ENCODE measurements at regions not wholly inside any gene's neighbourhood (a gene's known extent, or its start where the extent isn't known, plus 50 kb on each side); places are given as distances from the start of the nearest gene placed in this dataset.
"Not testable (repeated sequence)": the region's sequence is repeated elsewhere in the genome, so short reads cannot be mapped to it uniquely, and the experiment has no call there.

- DNase-seq: no peak
Observed at GRCh38 chr21:15442743-15443469, 286.9 kb upstream of the USP25 start.

GRCh38 chr21:15443740-15444117 lies 286.1 kb upstream of the USP25 start:
- no peak for DNase-seq

DNA sequence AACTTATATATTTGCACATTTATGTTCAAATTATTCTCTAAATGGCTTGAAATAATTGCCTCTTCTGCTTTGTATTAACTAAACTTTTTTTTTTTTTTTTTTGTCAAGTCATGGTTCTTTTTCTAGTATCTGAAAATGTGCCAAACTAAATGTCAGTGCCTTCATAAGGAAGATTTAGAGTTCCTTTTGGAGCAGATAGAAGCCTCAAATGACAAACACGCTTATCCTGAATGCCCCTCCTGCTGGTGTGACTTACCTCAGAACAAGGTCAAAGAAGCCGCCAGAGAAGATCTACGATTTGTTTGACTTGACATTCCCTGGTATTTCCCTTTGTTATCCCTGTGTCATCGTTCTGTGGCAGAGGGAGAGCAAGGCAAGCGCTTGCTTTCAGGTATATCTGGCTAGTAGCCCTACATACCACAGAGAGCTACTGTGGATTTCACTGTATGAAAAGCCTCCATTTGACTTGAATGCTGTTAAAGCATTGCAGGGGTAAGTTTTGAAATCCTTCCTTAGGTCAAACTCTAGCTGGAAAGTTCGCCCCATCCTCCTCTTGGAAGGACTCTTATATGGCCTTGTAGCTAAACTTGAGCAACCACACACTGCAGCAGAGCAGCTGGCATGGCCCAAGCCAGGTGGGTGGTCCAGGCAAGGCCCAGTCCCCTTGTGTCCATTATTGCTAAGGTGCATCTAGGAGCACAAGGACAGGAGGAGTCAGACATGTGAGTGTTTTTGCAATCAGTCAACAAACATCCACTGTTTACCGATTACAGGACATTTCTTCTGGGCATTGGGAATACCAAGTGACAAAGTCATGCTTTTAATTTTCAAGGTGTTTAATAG lies 285.4 kb upstream of the USP25 start:
- DNase-seq: no peak

- DNase-seq: no peak
Observed at GRCh38 chr21:15445327-15445726, 284.5 kb upstream of the USP25 start.

- DNase-seq: no peak
Observed at GRCh38 chr21:15446223-15446622, 283.6 kb upstream of the USP25 start.

DNA sequence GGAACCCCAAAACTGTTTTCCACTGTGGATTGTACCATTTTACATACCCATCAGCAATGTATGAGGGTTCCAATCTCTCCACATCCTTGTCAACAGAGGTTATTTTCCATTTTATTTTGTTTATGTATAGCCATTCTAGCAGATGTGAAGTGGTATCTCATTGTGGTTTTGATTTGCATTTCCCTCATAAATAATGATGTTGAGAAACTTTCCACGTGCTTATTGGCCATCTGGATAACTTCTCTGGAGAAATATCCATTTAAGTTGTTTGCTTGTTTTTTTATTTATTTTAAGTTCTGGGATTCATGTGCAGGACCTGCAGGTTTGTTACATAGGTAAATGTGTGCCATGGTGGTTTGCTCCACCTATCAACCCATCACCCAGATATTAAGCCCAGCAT lies 280.2 kb upstream of the USP25 start:
- DNase-seq: no peak

DNA sequence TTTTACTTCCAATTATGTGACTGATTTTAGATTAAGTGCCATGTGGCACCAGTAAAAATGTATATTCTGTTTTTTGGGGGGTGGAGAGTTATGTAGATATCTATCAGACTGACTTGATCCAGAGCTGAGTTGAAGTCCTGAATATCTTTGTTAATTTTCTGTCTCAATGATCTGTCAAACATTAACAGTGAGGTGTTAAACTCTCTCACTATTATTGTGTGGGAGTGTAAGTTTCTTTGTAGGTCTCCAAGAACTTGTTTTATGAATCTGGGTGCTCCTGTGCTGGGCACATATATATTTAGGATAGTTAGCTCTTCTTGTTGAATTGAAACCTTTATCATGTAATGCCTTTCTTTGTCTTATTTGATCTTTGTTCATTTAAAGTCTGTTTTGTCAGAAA lies 276.5 kb upstream of the USP25 start:
- DNase-seq: no peak

- not testable (repeated sequence) for DNase-seq
Observed at GRCh38 chr21:15453785-15454184, 276.0 kb upstream of the USP25 start.

DNA sequence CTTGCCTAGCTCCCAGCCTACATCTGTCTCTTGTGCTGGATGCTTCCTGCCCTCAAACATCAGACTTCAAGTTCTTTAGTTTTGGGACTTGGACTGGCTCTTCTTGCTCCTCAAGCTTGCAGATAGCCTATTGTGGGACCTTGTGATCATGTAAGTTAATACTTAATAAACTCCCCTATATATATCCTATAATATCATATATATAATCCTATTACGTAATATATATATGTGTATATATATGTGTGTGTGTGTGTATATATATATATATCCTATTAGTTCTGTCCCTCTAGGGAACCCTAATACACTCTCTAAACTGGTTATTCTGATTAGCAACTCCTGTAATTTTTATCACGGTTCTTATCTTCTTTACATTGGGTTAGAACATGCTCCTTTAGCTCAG lies 274.9 kb upstream of the USP25 start:
- not testable (repeated sequence) for DNase-seq

DNA sequence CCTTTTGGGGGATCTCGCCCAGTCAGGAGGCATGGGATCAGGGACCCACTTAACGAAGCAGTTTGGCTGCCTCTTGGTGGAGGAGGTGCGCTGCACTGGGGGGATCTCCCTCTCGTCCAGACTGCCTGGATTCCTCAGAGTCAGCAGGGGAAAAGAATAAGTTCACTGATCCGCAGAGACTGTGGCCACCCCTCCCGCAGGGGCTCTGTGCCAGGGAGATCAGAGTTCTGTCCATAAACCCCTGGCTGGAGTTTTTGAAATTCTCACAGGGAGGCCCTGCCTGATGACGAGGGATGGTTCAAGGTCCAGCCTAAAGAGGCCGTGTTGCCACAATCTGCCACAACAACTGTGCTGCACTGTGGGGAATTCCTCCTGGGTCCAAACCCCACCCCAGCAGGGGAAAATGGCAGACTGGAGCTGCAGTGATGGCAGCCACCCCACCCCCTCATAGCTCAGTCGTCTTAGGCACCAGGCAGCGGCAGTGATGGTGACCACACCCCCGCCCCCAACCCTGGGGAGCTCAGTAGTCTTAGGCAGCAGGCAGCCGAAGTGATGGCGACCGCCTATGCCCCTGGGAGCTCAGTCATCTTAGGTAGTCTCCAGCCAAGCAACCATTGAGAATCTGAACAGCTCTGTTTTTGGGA lies 273.8 kb upstream of the USP25 start:
- DNase-seq: no peak

DNA sequence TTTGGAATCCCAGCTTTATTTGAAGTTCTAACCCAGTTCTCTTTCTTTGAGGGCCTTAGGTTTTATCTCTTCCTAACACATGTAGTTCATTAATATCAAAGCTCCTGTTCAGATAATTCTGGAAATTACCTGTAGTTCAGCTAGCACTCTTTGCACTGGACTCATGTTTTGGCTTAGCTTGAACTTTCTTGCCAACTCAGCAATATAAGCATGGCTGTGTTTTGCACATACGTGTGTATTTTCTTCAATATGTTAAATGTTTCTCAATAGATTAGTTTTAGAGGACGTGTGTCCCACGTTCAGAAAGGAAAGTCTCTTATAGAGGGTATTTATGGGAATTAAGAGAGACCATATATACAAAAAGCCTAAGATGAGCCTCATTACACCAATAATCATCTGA lies 271.8 kb upstream of the USP25 start:
- DNase-seq: no peak

- no peak for DNase-seq
Observed at GRCh38 chr21:15462092-15462491, 267.7 kb upstream of the USP25 start.

GRCh38 chr21:15466329-15466728 lies 263.5 kb upstream of the USP25 start:
- DNase-seq: no peak

- no peak for DNase-seq
Observed at GRCh38 chr21:15468368-15468767, 261.4 kb upstream of the USP25 start.

DNA sequence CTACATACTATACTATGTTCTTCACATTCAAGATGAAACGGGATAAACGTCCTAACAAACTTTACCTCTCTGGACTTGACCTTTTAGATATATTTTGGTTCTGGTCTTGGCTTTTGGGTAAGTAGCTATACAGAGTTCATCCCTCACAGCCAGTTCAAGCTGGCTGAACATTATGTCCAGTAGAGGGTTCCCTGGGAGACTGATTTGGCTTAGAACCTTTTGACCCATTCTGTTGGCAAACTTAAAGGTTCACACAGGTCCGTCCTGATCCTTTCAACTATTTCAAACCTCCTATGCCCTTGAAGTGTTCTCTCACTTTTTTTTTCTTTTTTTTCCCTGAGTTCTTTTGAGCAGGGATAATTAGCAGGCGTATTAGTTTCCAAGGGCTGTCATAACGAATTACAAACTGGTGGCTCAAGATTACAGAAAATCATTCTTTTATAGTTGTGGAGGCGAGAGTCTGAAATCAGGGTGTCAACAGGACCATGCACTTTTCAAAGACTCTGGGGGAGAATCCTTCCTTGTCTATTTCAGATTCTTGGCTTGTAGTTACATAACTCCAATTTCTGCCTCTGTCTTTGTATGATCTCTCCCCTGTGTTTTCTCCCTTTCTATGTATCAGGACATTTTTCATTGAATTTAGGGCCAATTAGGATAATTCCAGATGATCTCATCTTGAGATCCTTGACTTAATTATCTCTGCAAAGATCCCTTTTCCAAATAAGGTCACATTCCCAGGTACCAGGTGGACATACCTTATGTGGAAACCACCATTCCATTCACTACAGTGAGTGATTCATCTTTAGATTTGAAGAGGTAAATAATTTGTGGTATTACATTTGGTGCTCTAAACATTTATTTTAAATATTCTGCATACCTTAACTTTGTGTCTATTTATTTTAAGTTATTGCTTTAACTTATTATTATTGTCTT lies 257.4 kb upstream of the USP25 start:
- DNase-seq: no peak

DNA sequence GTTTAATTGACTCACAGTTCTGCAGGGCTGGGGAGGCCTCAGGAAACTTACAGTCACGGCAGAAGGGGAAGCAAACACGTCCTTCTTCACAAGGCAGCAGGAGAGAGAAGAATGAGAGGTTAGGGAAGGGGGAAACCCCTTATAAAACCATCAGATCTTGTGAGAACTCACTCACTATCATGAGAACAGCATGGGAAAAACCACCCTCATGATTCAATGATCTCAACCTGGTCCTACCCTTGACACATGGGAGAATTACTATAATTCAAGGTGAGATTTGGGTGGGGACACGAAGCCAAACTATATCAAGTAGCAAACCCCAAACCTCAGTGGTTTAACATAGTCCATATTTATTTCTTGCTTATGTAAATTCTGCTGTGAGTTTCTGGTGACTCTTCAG lies 252.0 kb upstream of the USP25 start:
- DNase-seq: not testable (repeated sequence)

DNA sequence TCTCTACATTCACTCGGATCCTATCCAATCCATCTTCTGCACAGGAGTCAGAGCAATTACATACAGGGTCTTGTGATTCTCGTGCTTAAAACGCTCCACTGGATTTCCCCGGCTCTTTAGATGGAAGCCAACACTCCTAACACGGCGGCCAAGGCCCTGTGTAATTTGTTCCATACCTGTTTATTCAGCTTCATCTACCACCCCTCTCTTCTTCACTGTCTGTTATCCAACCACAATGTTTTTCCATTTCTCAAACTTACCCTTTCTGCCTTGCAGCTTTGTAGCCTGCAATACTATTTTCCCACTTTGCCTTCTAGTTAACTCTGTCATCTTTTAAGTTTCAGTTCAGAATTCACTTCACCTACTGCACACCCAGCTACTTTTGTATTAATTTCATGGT lies 249.6 kb upstream of the USP25 start:
- DNase-seq: no peak

DNA sequence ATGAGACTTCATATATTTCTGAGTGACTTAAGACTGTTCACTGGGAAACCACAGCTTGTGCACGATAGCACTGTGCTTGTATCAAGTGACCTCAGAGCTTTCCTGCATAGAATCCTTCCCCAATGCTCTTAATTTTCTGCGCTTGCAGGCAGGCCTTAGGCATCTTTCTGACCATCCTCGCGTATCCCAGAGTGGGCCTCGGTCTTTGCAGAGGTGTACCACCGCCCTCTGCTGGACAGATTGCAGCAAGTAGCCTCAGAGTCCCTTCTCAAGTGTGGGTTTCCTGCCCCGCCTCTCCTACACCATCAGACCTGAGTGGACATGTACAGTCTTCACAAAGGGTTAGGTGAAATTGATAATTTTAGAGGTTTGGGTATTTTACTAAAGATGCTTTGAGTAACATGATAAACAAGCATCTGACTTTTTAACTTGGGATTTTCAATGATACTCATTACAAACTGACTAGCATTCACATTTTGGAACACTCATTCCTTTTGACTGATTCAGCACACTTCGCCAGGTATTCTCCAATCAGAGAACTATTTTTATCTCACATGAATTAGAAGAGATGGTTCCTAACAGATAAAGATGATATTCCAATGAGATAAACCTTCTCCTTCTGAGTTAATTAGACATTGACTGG lies 246.5 kb upstream of the USP25 start:
- DNase-seq: peak; percentile 61

DNA sequence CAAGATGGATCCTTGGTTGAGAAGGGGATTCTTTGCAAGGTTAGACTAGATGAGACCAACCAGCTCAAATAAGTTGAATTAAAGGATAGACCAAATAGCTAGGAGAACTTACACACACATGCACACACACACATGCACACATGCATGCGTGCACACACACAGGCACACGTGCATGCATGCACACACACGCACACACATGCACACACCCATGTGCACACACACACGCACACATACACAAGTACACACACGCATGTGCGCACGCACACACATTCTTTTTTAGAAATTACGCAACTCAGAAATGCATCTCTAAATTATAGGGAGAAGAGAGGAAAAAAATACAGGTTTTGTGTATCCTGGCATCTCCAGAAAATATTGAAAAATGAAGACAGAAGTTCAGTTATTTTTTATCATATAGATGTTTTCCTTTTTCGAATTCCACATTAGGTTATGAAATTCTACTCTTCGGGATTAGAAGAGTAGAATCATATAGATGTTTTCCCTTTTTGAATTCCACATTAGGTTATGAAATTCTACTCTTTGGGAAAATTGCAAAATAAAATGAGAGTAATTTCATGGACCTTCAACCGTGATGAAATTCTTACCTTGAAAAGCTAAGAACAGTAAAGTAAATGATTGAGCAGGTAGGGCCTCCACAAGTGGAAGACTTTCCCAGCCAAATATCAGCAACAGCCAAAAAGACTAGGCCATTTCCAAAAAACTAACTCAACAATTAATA lies 243.2 kb upstream of the USP25 start:
- no peak for DNase-seq

- no peak for DNase-seq
Observed at GRCh38 chr21:15487196-15487550, 242.6 kb upstream of the USP25 start.

- DNase-seq: no peak
Observed at GRCh38 chr21:15491100-15491499, 238.7 kb upstream of the USP25 start.

GRCh38 chr21:15493646-15494045 lies 236.1 kb upstream of the USP25 start:
- DNase-seq: no peak
